ENCODE measurements at regions not wholly inside any gene's neighbourhood (a gene's known extent, or its start where the extent isn't known, plus 50 kb on each side); places are given as distances from the start of the nearest gene placed in this dataset.

DNA sequence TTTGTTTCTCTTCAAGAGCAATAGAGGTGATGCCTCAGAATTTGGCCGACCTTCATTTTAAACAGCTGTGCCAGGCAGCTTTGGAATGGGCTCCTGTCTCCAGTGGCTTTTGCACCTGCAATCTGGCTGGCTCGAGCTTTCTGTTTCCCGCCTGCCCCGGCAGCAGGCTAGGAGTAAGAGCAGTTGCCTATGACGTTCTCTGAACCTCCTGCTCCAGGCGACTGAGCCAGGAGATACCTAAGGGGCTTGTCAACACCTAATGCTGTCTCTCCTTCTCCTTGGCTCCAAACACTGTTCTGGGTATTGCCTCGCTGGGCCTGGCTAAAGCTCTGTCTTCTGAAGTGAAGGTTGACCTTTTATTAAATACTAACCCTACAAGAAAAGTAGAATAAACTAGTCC is 229.9 kb downstream of the LRRN1 start:
- Histone ChIP-seq H3K79me2 (ENCODE audit: insufficient read depth, low read length) (no peaks in the 10 kb centered on the region), H3K36me3 (ENCODE audit: insufficient read depth, low read length) (no peaks in the 10 kb centered on the region), H3K4me2 (ENCODE audit: low read length) (no peak overlapping the region), H2AFZ (ENCODE audit: low read depth, low read length) (no peak overlapping the region), H3K27me3 (ENCODE audit: insufficient read depth, low read length) (no peaks in the 10 kb centered on the region), H3K27ac (ENCODE audit: low read depth, low read length) (no peak overlapping the region), H3K9me3 (ENCODE audit: insufficient read depth, low read depth, low read length) (no peaks in the 10 kb centered on the region), H3K9ac (ENCODE audit: low read length) (no peak overlapping the region), H3K4me1 (ENCODE audit: insufficient read depth, low read length) (no peaks in the 10 kb centered on the region), H4K20me1 (ENCODE audit: insufficient read depth, low read length) (no peaks in the 10 kb centered on the region), H3K4me3 (ENCODE audit: insufficient read depth, low read depth, low read length) (no peak overlapping the region)
- no peaks in the 10 kb centered on the region for H3K4me1 Mint-ChIP-seq (ENCODE audit: low read depth, unreplicated experiment)
- no peak for TF ChIP-seq EZH2 (IDR thresholded peaks at IDR 0.05; ENCODE audit: insufficient read depth, low read length)
- TF ChIP-seq, protein P1, sequence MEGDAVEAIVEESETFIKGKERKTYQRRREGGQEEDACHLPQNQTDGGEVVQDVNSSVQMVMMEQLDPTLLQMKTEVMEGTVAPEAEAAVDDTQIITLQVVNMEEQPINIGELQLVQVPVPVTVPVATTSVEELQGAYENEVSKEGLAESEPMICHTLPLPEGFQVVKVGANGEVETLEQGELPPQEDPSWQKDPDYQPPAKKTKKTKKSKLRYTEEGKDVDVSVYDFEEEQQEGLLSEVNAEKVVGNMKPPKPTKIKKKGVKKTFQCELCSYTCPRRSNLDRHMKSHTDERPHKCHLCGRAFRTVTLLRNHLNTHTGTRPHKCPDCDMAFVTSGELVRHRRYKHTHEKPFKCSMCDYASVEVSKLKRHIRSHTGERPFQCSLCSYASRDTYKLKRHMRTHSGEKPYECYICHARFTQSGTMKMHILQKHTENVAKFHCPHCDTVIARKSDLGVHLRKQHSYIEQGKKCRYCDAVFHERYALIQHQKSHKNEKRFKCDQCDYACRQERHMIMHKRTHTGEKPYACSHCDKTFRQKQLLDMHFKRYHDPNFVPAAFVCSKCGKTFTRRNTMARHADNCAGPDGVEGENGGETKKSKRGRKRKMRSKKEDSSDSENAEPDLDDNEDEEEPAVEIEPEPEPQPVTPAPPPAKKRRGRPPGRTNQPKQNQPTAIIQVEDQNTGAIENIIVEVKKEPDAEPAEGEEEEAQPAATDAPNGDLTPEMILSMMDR (IDR thresholded peaks at IDR 0.05; ENCODE audit: insufficient read depth, low read depth, low read length): no peak
- FAIRE-seq: no peak
- no peak overlapping the region for H3K27ac Mint-ChIP-seq (ENCODE audit: unreplicated experiment)
- DNase-seq (ENCODE audit: low read depth): no peak
- H3K9me3 Mint-ChIP-seq (ENCODE audit: unreplicated experiment): no peaks in the 10 kb centered on the region
- no peaks in the 10 kb centered on the region for H3K36me3 Mint-ChIP-seq (ENCODE audit: low read depth, unreplicated experiment)
- H3K4me3 Mint-ChIP-seq (ENCODE audit: unreplicated experiment): no peak overlapping the region
- no peaks in the 10 kb centered on the region for H3K27me3 Mint-ChIP-seq (ENCODE audit: low read depth, unreplicated experiment)

DNA sequence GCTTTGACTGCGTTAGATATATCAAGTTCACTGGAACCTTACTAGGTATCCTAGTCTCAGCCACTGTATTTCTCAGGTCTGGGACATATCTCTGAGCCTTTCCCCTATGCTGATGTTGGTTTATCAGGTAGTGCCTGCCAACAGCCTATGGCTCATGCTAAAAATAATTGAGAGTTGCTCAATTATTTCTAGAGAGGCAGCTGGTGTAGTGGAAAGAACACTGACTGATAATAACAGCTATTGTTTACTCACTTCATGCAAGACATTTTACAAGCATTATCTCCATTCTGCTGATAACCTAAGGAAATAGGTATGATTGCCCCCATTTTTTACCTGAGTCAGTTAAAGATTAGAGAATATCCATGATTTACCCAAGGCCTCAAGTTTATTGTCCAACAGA is 231.4 kb downstream of the LRRN1 start:
- Histone ChIP-seq H4K20me1 (ENCODE audit: insufficient read depth, low read length) (no peaks in the 10 kb centered on the region), H3K79me2 (ENCODE audit: insufficient read depth, low read length) (no peaks in the 10 kb centered on the region), H3K4me3 (ENCODE audit: insufficient read depth, low read depth, low read length) (no peak overlapping the region), H3K27me3 (ENCODE audit: insufficient read depth, low read length) (no peaks in the 10 kb centered on the region), H3K4me2 (ENCODE audit: low read length) (no peak overlapping the region), H3K27ac (ENCODE audit: low read depth, low read length) (no peak overlapping the region), H3K36me3 (ENCODE audit: insufficient read depth, low read length) (no peaks in the 10 kb centered on the region), H2AFZ (ENCODE audit: low read depth, low read length) (no peak overlapping the region), H3K9me3 (ENCODE audit: insufficient read depth, low read depth, low read length) (no peaks in the 10 kb centered on the region), H3K9ac (ENCODE audit: low read length) (no peak overlapping the region), H3K4me1 (ENCODE audit: insufficient read depth, low read length) (no peaks in the 10 kb centered on the region)
- H3K4me1 Mint-ChIP-seq (ENCODE audit: low read depth, unreplicated experiment): no peaks in the 10 kb centered on the region
- H3K9me3 Mint-ChIP-seq (ENCODE audit: unreplicated experiment): no peaks in the 10 kb centered on the region
- DNase-seq (ENCODE audit: low read depth) (no peak), FAIRE-seq (no peak)
- no peaks in the 10 kb centered on the region for H3K36me3 Mint-ChIP-seq (ENCODE audit: low read depth, unreplicated experiment)
- H3K4me3 Mint-ChIP-seq (ENCODE audit: unreplicated experiment): no peak overlapping the region
- H3K27ac Mint-ChIP-seq (ENCODE audit: unreplicated experiment): no peak overlapping the region
- no peak for TF ChIP-seq EZH2 (IDR thresholded peaks at IDR 0.05; ENCODE audit: insufficient read depth, low read length)
- TF ChIP-seq, protein P1 (IDR thresholded peaks at IDR 0.05; ENCODE audit: insufficient read depth, low read depth, low read length): no peak
- H3K27me3 Mint-ChIP-seq (ENCODE audit: low read depth, unreplicated experiment): no peaks in the 10 kb centered on the region

DNA sequence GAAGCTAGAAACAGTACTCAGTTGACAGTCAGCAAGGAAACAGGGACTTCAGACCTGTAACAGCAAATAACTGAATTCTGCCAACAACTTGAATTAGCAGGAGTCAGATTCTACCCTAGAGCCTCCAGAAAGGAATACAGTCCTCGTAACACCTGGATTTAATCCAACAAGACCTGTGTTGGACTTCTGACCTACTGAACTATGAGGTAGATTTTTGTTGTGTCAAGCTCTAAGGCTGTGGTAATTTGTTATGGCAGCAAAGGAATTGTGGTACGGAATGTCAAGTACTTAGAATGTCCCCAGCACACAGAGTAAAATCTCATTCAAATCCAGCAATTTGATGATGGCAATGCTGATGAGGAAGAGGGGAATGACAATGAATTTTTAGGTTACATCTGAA is 234.1 kb downstream of the LRRN1 start:
- no peak for DNase-seq (ENCODE audit: low read depth)
- Histone ChIP-seq H3K79me2 (ENCODE audit: insufficient read depth, low read length) (no peaks in the 10 kb centered on the region), H2AFZ (ENCODE audit: low read depth, low read length) (no peak overlapping the region), H3K4me1 (ENCODE audit: insufficient read depth, low read length) (no peaks in the 10 kb centered on the region), H3K36me3 (ENCODE audit: insufficient read depth, low read length) (no peaks in the 10 kb centered on the region), H4K20me1 (ENCODE audit: insufficient read depth, low read length) (no peaks in the 10 kb centered on the region), H3K9ac (ENCODE audit: low read length) (no peak overlapping the region), H3K27me3 (ENCODE audit: insufficient read depth, low read length) (no peaks in the 10 kb centered on the region), H3K27ac (ENCODE audit: low read depth, low read length) (no peak overlapping the region), H3K4me2 (ENCODE audit: low read length) (no peak overlapping the region), H3K4me3 (ENCODE audit: insufficient read depth, low read depth, low read length) (no peak overlapping the region), H3K9me3 (ENCODE audit: insufficient read depth, low read depth, low read length) (no peaks in the 10 kb centered on the region)
- Mint-ChIP-seq H3K27me3 (ENCODE audit: low read depth, unreplicated experiment) (no peaks in the 10 kb centered on the region), H3K27ac (ENCODE audit: unreplicated experiment) (no peak overlapping the region), H3K9me3 (ENCODE audit: unreplicated experiment) (peaks cover 2% of the 10 kb centered on the region), H3K36me3 (ENCODE audit: low read depth, unreplicated experiment) (no peaks in the 10 kb centered on the region), H3K4me3 (ENCODE audit: unreplicated experiment) (no peak overlapping the region), H3K4me1 (ENCODE audit: low read depth, unreplicated experiment) (no peaks in the 10 kb centered on the region)
- no peak for TF ChIP-seq EZH2 (IDR thresholded peaks at IDR 0.05; ENCODE audit: insufficient read depth, low read length)
- TF ChIP-seq, protein P1 (IDR thresholded peaks at IDR 0.05; ENCODE audit: insufficient read depth, low read depth, low read length): no peak
- FAIRE-seq: no peak

Measured in astrocyte (in vitro differentiated cells and primary cell).